ENCODE measurements at regions not wholly inside any gene's neighbourhood (a gene's known extent, or its start where the extent isn't known, plus 50 kb on each side); places are given as distances from the start of the nearest gene placed in this dataset.

DNA sequence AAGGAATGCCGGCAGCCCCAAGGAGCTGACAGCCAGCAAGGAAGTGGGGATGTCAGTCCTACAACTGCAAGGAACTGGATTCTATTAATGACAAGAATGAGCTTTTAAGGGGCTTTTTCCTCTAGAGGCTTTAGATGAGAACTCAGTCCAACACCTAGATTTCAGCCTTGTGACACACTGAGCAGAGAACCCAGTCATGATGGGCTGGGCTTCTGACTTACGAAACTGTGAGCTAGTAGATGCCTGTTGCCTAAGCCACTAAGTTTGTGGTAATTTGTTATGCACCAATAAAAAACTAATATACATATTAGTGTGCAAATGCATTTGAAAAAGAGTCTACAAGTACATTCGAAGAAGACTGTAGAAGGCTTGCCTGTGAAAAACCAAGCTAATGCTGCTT, 263.3 kb downstream of the SOX4 start:
- Histone ChIP-seq H3K9me3 (no peaks in the 10 kb centered on the region), H3F3A (replicated peaks; ENCODE audit: insufficient read depth) (peaks cover 11% of the 10 kb centered on the region), H3K9ac (no peak overlapping the region), H3K9me2 (no peaks in the 10 kb centered on the region), H3K4me1 (ENCODE audit: control insufficient read depth in 1 of 2, insufficient read depth in 2 of 2, low read depth in 1 of 2, low read length in 1 of 2) (no peaks in the 10 kb centered on the region), H3K36me3 (replicated peaks in 1 of 2; ENCODE audit: control insufficient read depth in 1 of 2, insufficient read depth in 2 of 2, low read length in 1 of 2) (peaks cover 0 to 5% of the 10 kb centered on the region in 2 experiments), H3K4me2 (no peak overlapping the region), H4K20me1 (ENCODE audit: insufficient read depth) (no peaks in the 10 kb centered on the region), H3K27ac (ENCODE audit: low read depth in 2 of 2, low read length in 1 of 2) (peak overlapping the region in 1 of 2 experiments; percentile 46; a peak in 2 of 4 replicates), H3K27me3 (ENCODE audit: insufficient read depth) (no peaks in the 10 kb centered on the region), H2AFZ (ENCODE audit: low read depth) (no peak overlapping the region), H3K79me2 (ENCODE audit: insufficient read depth) (no peaks in the 10 kb centered on the region; the same call in none of the 2 replicates), H3K4me3 (ENCODE audit: low read depth in 2 of 2, low read length in 1 of 2) (no peak overlapping the region)
- DNase-seq = no peak
- POLR2A ChIA-PET = no interaction called here
- TF ChIP-seq MEF2A (IDR thresholded peaks at IDR 0.05; ENCODE audit: borderline replicate concordance, low read depth) = no peak
- TF ChIP-seq FOXM1 (IDR thresholded peaks at IDR 0.05; ENCODE audit: low read depth) = no peak
- WGBS (ENCODE audit: low lambda C conversion rate) = 96% methylated on average over 3 of the region's 3 CpGs
- CTCF ChIA-PET = no interaction called here

- no peak overlapping the region for H3K27ac ChIP-seq (ENCODE audit: low read depth in 2 of 2, low read length in 1 of 2)
- TF ChIP-seq RCOR1 (IDR thresholded peaks at IDR 0.05; ENCODE audit: low read length) = no peak
- no peak for TF ChIP-seq FOXM1 (IDR thresholded peaks at IDR 0.05; ENCODE audit: low read depth)
- no peak for TF ChIP-seq JUND (IDR thresholded peaks at IDR 0.05)
- no peak for TF ChIP-seq MAX (IDR thresholded peaks at IDR 0.05; ENCODE audit: low read depth)
- TF ChIP-seq CHD2 (IDR thresholded peaks at IDR 0.05; ENCODE audit: low read length, partially characterized antibody) = no peak
- no peak for TF ChIP-seq GATA2 (CRISPR knock-in tag; IDR thresholded peaks at IDR 0.05)
- no peak for TF ChIP-seq TEAD4 (IDR thresholded peaks at IDR 0.05; ENCODE audit: borderline replicate concordance, insufficient read depth)
- TF ChIP-seq ELF1 (IDR thresholded peaks at IDR 0.05) = no peak
- TF ChIP-seq FOXJ3 (CRISPR knock-in tag; IDR thresholded peaks at IDR 0.05) = no peak
- TF ChIP-seq, protein P1, sequence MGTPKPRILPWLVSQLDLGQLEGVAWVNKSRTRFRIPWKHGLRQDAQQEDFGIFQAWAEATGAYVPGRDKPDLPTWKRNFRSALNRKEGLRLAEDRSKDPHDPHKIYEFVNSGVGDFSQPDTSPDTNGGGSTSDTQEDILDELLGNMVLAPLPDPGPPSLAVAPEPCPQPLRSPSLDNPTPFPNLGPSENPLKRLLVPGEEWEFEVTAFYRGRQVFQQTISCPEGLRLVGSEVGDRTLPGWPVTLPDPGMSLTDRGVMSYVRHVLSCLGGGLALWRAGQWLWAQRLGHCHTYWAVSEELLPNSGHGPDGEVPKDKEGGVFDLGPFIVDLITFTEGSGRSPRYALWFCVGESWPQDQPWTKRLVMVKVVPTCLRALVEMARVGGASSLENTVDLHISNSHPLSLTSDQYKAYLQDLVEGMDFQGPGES (IDR thresholded peaks at IDR 0.05; ENCODE audit: low read depth, low read length) = no peak
- no peak for TF ChIP-seq GABPA (IDR thresholded peaks at IDR 0.05; ENCODE audit: low read depth)
- TF ChIP-seq REST (IDR thresholded peaks at IDR 0.05; ENCODE audit: low read depth, low read length) = no peak
- no peak for TF ChIP-seq USF2 (IDR thresholded peaks at IDR 0.05; ENCODE audit: borderline replicate concordance, low read depth, low read length)
- TF ChIP-seq, protein P2, sequence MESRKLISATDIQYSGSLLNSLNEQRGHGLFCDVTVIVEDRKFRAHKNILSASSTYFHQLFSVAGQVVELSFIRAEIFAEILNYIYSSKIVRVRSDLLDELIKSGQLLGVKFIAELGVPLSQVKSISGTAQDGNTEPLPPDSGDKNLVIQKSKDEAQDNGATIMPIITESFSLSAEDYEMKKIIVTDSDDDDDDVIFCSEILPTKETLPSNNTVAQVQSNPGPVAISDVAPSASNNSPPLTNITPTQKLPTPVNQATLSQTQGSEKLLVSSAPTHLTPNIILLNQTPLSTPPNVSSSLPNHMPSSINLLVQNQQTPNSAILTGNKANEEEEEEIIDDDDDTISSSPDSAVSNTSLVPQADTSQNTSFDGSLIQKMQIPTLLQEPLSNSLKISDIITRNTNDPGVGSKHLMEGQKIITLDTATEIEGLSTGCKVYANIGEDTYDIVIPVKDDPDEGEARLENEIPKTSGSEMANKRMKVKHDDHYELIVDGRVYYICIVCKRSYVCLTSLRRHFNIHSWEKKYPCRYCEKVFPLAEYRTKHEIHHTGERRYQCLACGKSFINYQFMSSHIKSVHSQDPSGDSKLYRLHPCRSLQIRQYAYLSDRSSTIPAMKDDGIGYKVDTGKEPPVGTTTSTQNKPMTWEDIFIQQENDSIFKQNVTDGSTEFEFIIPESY (IDR thresholded peaks at IDR 0.05; ENCODE audit: borderline replicate concordance, low read depth) = no peak
- no peak for TF ChIP-seq SIN3A (IDR thresholded peaks at IDR 0.05; ENCODE audit: borderline replicate concordance, low read depth, low read length)
- TF ChIP-seq TCF12 (IDR thresholded peaks at IDR 0.05) = no peak
- no peak for TF ChIP-seq RAD21 (IDR thresholded peaks at IDR 0.05; ENCODE audit: low read length)
- no peak overlapping the region for H3K9ac ChIP-seq
- no peaks in the 10 kb centered on the region for H3K9me2 ChIP-seq
- H4K20me1 ChIP-seq (ENCODE audit: insufficient read depth) = no peaks in the 10 kb centered on the region
- H3K4me3 ChIP-seq (ENCODE audit: low read depth in 2 of 2, low read length in 1 of 2) = no peak overlapping the region
- no peak for DNase-seq
- POLR2A ChIA-PET = no interaction called here
- no peak overlapping the region for H2AFZ ChIP-seq (ENCODE audit: low read depth)
- no peaks in the 10 kb centered on the region; the same call in none of the 2 replicates for H3K79me2 ChIP-seq (ENCODE audit: insufficient read depth)
- CTCF ChIA-PET = no interaction called here
- H3K4me1 ChIP-seq (ENCODE audit: control insufficient read depth in 1 of 2, insufficient read depth in 2 of 2, low read depth in 1 of 2, low read length in 1 of 2) = no peaks in the 10 kb centered on the region
- H3K27me3 ChIP-seq (ENCODE audit: insufficient read depth) = no peaks in the 10 kb centered on the region
- H3K9me3 ChIP-seq = no peaks in the 10 kb centered on the region
- H3K4me2 ChIP-seq = no peak overlapping the region
- H3F3A ChIP-seq (replicated peaks; ENCODE audit: insufficient read depth) = peaks cover 11% of the 10 kb centered on the region
- H3K36me3 ChIP-seq (replicated peaks in 1 of 2; ENCODE audit: control insufficient read depth in 1 of 2, insufficient read depth in 2 of 2, low read length in 1 of 2) = peaks cover 0 to 5% of the 10 kb centered on the region in 2 experiments
- WGBS (ENCODE audit: low lambda C conversion rate) = 87% methylated on average over 1 of the region's 1 CpG
These were observed 264.5 kb downstream of the SOX4 start for GRCh38 chr6:21858076-21858475.
